ENCODE measurements at regions not wholly inside any gene's neighbourhood (a gene's known extent, or its start where the extent isn't known, plus 50 kb on each side); places are given as distances from the start of the nearest gene placed in this dataset.

GRCh38 chr14:59093902-59094301, 94.6 kb upstream of the DAAM1 start:
- TF ChIP-seq CTCF (IDR thresholded peaks at IDR 0.05; ENCODE audit: extremely low read depth in 1 of 2, insufficient read depth in 1 of 2, low read depth in 1 of 2, low read length in 2 of 2) (no peak), MAX (IDR thresholded peaks at IDR 0.05; ENCODE audit: insufficient read depth, insufficient read length) (no peak), POLR2A (IDR thresholded peaks at IDR 0.05; ENCODE audit: low read depth, low read length) (no peak), EZH2 (IDR thresholded peaks at IDR 0.05; ENCODE audit: borderline replicate concordance, low read depth, low read length, severe bottlenecking) (no peak), MYC (IDR thresholded peaks at IDR 0.05; ENCODE audit: low read depth, low read length) (no peak), FOS (IDR thresholded peaks at IDR 0.05; ENCODE audit: borderline replicate concordance, insufficient read depth, low read length) (no peak)
